H9 (cell line): ENCODE measurements at regions not wholly inside any gene's neighbourhood (a gene's known extent, or its start where the extent isn't known, plus 50 kb on each side); places are given as distances from the start of the nearest gene placed in this dataset.

Experiments used
- DNase-seq: peaks from one replicate; pipeline ENCODE4 v3.0.0-alpha.2; 2017
- H2AFZ ChIP-seq: one replicate; pipeline ENCODE4 v1.6.1; 2013; ENCODE audit warnings: mild to moderate bottlenecking, low read length, control low read depth, moderate library complexity
- H2AK5ac ChIP-seq: 2 replicates; pipeline ENCODE4 v1.6.1; 2013; ENCODE audit warnings: low read length, control low read depth, mixed read lengths; ENCODE audit not compliant: insufficient read length
- H2BK120ac ChIP-seq: one replicate; pipeline ENCODE4 v1.6.1; 2013; ENCODE audit warnings: low read depth, mild to moderate bottlenecking, low read length, control low read depth, inconsistent platforms; ENCODE audit not compliant: poor library complexity, severe bottlenecking
- H2BK12ac ChIP-seq: 2 replicates; pipeline ENCODE4 v1.6.1; 2013; ENCODE audit warnings: low read length, control low read depth, mixed read lengths, low read depth; ENCODE audit not compliant: insufficient read length
- H2BK15ac ChIP-seq: 2 replicates; pipeline ENCODE4 v1.6.1; 2013; ENCODE audit warnings: low read depth, low read length, control low read depth
- H2BK20ac ChIP-seq: one replicate; pipeline ENCODE4 v1.6.1; 2013; ENCODE audit warnings: low read depth, mild to moderate bottlenecking, low read length, control low read depth, inconsistent platforms; ENCODE audit not compliant: poor library complexity, severe bottlenecking
- H2BK5ac ChIP-seq: 2 replicates; pipeline ENCODE4 v1.6.1; 2013; ENCODE audit warnings: low read length, control low read depth, mixed read lengths; ENCODE audit not compliant: insufficient read length
- H3K14ac ChIP-seq: 2 replicates; pipeline ENCODE4 v1.6.1; 2013; ENCODE audit warnings: low read length, control low read depth; ENCODE audit not compliant: insufficient read depth
- H3K18ac ChIP-seq: 2 replicates; pipeline ENCODE4 v1.6.1; 2013; ENCODE audit warnings: low read depth, mild to moderate bottlenecking, mixed read lengths, low read length, control low read depth; ENCODE audit not compliant: insufficient read length
- H3K23ac ChIP-seq: 2 replicates; pipeline ENCODE4 v1.6.1; 2013; ENCODE audit warnings: low read length, control low read depth, mixed read lengths, low read depth; ENCODE audit not compliant: insufficient read length
- H3K23me2 ChIP-seq: 2 replicates; pipeline ENCODE4 v1.6.1; 2013; ENCODE audit warnings: low read depth, mild to moderate bottlenecking, mixed read lengths, low read length, control low read depth; ENCODE audit not compliant: insufficient read length, poor library complexity, severe bottlenecking
- H3K27ac ChIP-seq: 2 replicates; pipeline ENCODE4 v1.5.1; 2013; ENCODE audit warnings: low read length, control low read depth, mixed read lengths, low read depth; ENCODE audit not compliant: insufficient read length
- H3K27me3 ChIP-seq: 2 replicates; pipeline ENCODE4 v1.6.1; 2013; ENCODE audit warnings: low read length, control low read depth, inconsistent platforms; ENCODE audit not compliant: insufficient read depth
- H3K4ac ChIP-seq: 2 replicates; pipeline ENCODE4 v1.6.1; 2013; ENCODE audit warnings: low read depth, mild to moderate bottlenecking, control low read depth, inconsistent platforms, low read length, moderate library complexity
- H3K4me1 ChIP-seq: 2 replicates; pipeline ENCODE4 v1.6.1; 2013; ENCODE audit warnings: low read length, control low read depth, inconsistent platforms; ENCODE audit not compliant: insufficient read depth
- H3K4me2 ChIP-seq: 2 replicates; pipeline ENCODE4 v1.6.1; 2013; ENCODE audit warnings: low read length, control low read depth, mixed read lengths; ENCODE audit not compliant: insufficient read length, insufficient read depth
- H3K56ac ChIP-seq: 2 replicates; pipeline ENCODE4 v1.6.1; 2013; ENCODE audit warnings: low read depth, mild to moderate bottlenecking, mixed read lengths, low read length, control low read depth; ENCODE audit not compliant: insufficient read length
- H3K79me1 ChIP-seq: 2 replicates; pipeline ENCODE4 v1.6.1; 2013; ENCODE audit warnings: low read depth, mild to moderate bottlenecking, moderate library complexity, low read length, control low read depth, inconsistent platforms; ENCODE audit not compliant: insufficient read depth, poor library complexity, severe bottlenecking
- H3K79me2 ChIP-seq: 2 replicates; pipeline ENCODE4 v1.6.1; 2013; ENCODE audit warnings: low read length, control low read depth, inconsistent platforms; ENCODE audit not compliant: insufficient read depth
- H3K9ac ChIP-seq: 2 replicates; pipeline ENCODE4 v1.6.1; 2013; ENCODE audit warnings: low read length, control low read depth, mixed read lengths; ENCODE audit not compliant: insufficient read length; ENCODE audit errors: extremely low read depth
- H3K9me3 ChIP-seq: one replicate; pipeline ENCODE4 v1.6.1; 2013; ENCODE audit warnings: low read depth, low read length, inconsistent platforms; ENCODE audit not compliant: control insufficient read depth
- H3T11ph ChIP-seq: one replicate; pipeline ENCODE4 v1.6.1; 2013; ENCODE audit warnings: mild to moderate bottlenecking, low read length, control low read depth, inconsistent platforms
- H4K20me1 ChIP-seq: one replicate; pipeline ENCODE4 v1.6.1; 2013; ENCODE audit not compliant: control insufficient read depth, insufficient read length, insufficient read depth
- H4K5ac ChIP-seq: 2 replicates; pipeline ENCODE4 v1.6.1; 2013; ENCODE audit warnings: low read depth, mild to moderate bottlenecking, mixed read lengths, low read length, control low read depth; ENCODE audit not compliant: insufficient read length
- H4K8ac ChIP-seq: replicated peaks from 2 replicates; pipeline ENCODE4 v1.6.1; 2013; ENCODE audit warnings: low read length, control low read depth, mixed read lengths, low read depth; ENCODE audit not compliant: insufficient read length
- H4K91ac ChIP-seq: 2 replicates; pipeline ENCODE4 v1.6.1; 2013; ENCODE audit warnings: low read depth, mild to moderate bottlenecking, moderate library complexity, mixed read lengths, low read length, control low read depth; ENCODE audit not compliant: insufficient read length
- H3K27ac Mint-ChIP-seq, 3 experiments: 2 replicates in 2 of 3; 3 replicates in 1 of 3; pipeline ENCODE4 v1.8.0; 2020 to 2021; ENCODE audit warnings: mixed read lengths in 3 of 3, mild to moderate bottlenecking in 1 of 3, moderate library complexity in 1 of 3
- H3K27me3 Mint-ChIP-seq: 2 replicates; pipeline ENCODE4 v1.8.0; 2021; ENCODE audit warnings: low read depth, mild to moderate bottlenecking, moderate library complexity, mixed read lengths
- H3K36me3 Mint-ChIP-seq, 3 experiments: 2 replicates in 2 of 3; 3 replicates in 1 of 3; pipeline ENCODE4 v1.8.0; 2020 to 2021; ENCODE audit warnings: low read depth in 3 of 3, mixed read lengths in 3 of 3; ENCODE audit not compliant: insufficient read depth in 1 of 3
- H3K4me1 Mint-ChIP-seq, 2 experiments: 2 replicates each; pipeline ENCODE4 v1.8.0; 2020; ENCODE audit warnings: mixed read lengths in 2 of 2
- H3K4me3 Mint-ChIP-seq, 2 experiments: 2 replicates in 1 of 2; 3 replicates in 1 of 2; pipeline ENCODE4 v1.8.0; 2020 to 2021; ENCODE audit warnings: mild to moderate bottlenecking in 2 of 2, mixed read lengths in 2 of 2, moderate library complexity in 1 of 2
- H3K9me3 Mint-ChIP-seq, 2 experiments: 2 replicates in 1 of 2; 3 replicates in 1 of 2; pipeline ENCODE4 v1.8.0; 2020; ENCODE audit warnings: mild to moderate bottlenecking in 2 of 2, mixed read lengths in 2 of 2, moderate library complexity in 1 of 2
- CTCF ChIP-seq: fragments of 200-600 bp; sonication (generic); conservative IDR thresholded peaks from 3 replicates; pipeline ENCODE4 v1.8.0; 2021; ENCODE audit warnings: antibody characterized with exemption, mild to moderate bottlenecking

DNA sequence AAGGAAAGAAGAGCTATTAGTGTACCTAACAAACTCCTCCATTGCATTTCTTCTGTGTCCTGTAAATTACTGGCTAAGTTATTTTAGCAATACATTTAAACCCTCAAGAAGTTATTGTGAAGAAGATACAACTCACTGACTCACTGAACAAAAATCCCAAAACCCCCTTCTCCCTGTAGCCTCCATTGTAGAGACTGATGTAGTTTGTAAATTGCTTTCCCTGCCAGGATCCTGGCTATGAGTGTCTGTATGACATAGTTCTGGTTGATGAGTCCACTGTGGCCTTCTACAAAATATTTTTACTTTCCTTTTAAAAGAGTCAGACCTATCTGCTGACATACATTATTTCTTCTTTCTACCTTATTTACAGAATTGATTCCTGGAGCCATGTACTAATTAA is 155.6 kb downstream of the SLC6A15 start:
- H3K4me1 ChIP-seq = no peaks in the 10 kb centered on the region
- no peak overlapping the region for H3K14ac ChIP-seq
- H3K4me2 ChIP-seq = no peak overlapping the region
- H3K79me2 ChIP-seq = no peaks in the 10 kb centered on the region
- no peak overlapping the region for H3K27ac Mint-ChIP-seq
- no peak overlapping the region for H3K56ac ChIP-seq
- H3K23ac ChIP-seq = no peak overlapping the region
- H3K4me3 Mint-ChIP-seq = no peak overlapping the region
- no peak overlapping the region for H2BK12ac ChIP-seq
- TF ChIP-seq CTCF = no peak
- H2AFZ ChIP-seq = no peak overlapping the region
- no peaks in the 10 kb centered on the region for H3K36me3 Mint-ChIP-seq
- no peaks in the 10 kb centered on the region for H3K9me3 Mint-ChIP-seq
- no peak overlapping the region for H2BK120ac ChIP-seq
- no peaks in the 10 kb centered on the region for H3K9me3 ChIP-seq
- DNase-seq = no peak
- no peak overlapping the region for H4K5ac ChIP-seq
- H3T11ph ChIP-seq = no peak overlapping the region
- no peak overlapping the region for H2AK5ac ChIP-seq
- H3K27ac ChIP-seq = no peak overlapping the region
- H3K27me3 ChIP-seq = no peaks in the 10 kb centered on the region
- H4K8ac ChIP-seq = no peak overlapping the region
- no peak overlapping the region for H3K9ac ChIP-seq
- H4K20me1 ChIP-seq = no peaks in the 10 kb centered on the region
- no peaks in the 10 kb centered on the region for H3K79me1 ChIP-seq
- H3K4me1 Mint-ChIP-seq = peaks cover 0 to 11% of the 10 kb centered on the region in 2 experiments; a peak in 2 of 4 replicates
- H3K4ac ChIP-seq = no peak overlapping the region
- no peaks in the 10 kb centered on the region for H3K23me2 ChIP-seq
- H2BK5ac ChIP-seq = no peak overlapping the region
- no peak overlapping the region for H3K18ac ChIP-seq
- H4K91ac ChIP-seq = no peak overlapping the region
- no peak overlapping the region for H2BK20ac ChIP-seq
- no peak overlapping the region for H2BK15ac ChIP-seq
- 0 out of 2 replicates have a peak, but pooled peaks cover 1% of the 10 kb centered on the region for H3K27me3 Mint-ChIP-seq
